NT2/D1 (cell line): ENCODE measurements at regions not wholly inside any gene's neighbourhood (a gene's known extent, or its start where the extent isn't known, plus 50 kb on each side); places are given as distances from the start of the nearest gene placed in this dataset.

Source experiments
- SUZ12 ChIP-seq: IDR thresholded peaks from 2 replicates; pipeline ENCODE4 v1.6.1; 2011; ENCODE audit not compliant: insufficient read length, insufficient read depth; ENCODE audit errors: extremely low read depth
- YY1 ChIP-seq: IDR thresholded peaks from 2 replicates; pipeline ENCODE4 v1.6.1; 2011; ENCODE audit not compliant: insufficient read length, insufficient read depth
- ZNF274 ChIP-seq: IDR thresholded peaks from 2 replicates; pipeline ENCODE4 v1.6.1; 2011; ENCODE audit warnings: mild to moderate bottlenecking, low read depth, low read length

- TF ChIP-seq ZNF274 (no peak), SUZ12 (no peak), YY1 (no peak)
Measured at GRCh38 chr22:48301421-48301820, 1526.3 kb downstream of the BRD1 start.
